ENCODE measurements at regions not wholly inside any gene's neighbourhood (a gene's known extent, or its start where the extent isn't known, plus 50 kb on each side); places are given as distances from the start of the nearest gene placed in this dataset.

GRCh38 chr11:105232021-105232420, 92.5 kb upstream of the CARD18 start:
- Mint-ChIP-seq H3K9me3 (no peaks in the 10 kb centered on the region), H3K36me3 (no peaks in the 10 kb centered on the region), H3K4me1 (no peaks in the 10 kb centered on the region), H3K27ac (no peak overlapping the region), H3K27me3 (peaks cover 2 to 14% (median 7%) of the 10 kb centered on the region in 5 donors), H3K4me3 (no peak overlapping the region)
- ATAC-seq = no peak
- POLR2A ChIA-PET = no interaction called here
- DNase-seq = no peak

GRCh38 chr11:105230586-105230985, 91.0 kb upstream of the CARD18 start:
- H3K4me1 Mint-ChIP-seq = no peaks in the 10 kb centered on the region
- DNase-seq (no peak), ATAC-seq (no peak)
- H3K36me3 Mint-ChIP-seq = no peaks in the 10 kb centered on the region
- H3K9me3 Mint-ChIP-seq = no peaks in the 10 kb centered on the region
- H3K27me3 Mint-ChIP-seq = peaks cover 3 to 14% (median 6%) of the 10 kb centered on the region in 5 donors
- no peak overlapping the region for H3K4me3 Mint-ChIP-seq
- POLR2A ChIA-PET = no interaction called here
- H3K27ac Mint-ChIP-seq = no peak overlapping the region

- POLR2A ChIA-PET = no interaction called here
- ATAC-seq = no peak
Measured at GRCh38 chr11:105229761-105230160, 90.2 kb upstream of the CARD18 start.

GRCh38 chr11:105229257-105229656, 89.7 kb upstream of the CARD18 start:
- Mint-ChIP-seq H3K36me3 (no peaks in the 10 kb centered on the region), H3K4me3 (no peak overlapping the region), H3K27ac (peak overlapping the region in 1 of 10 donors; percentile 1), H3K27me3 (peaks cover 4 to 14% (median 7%) of the 10 kb centered on the region in 5 donors), H3K9me3 (no peaks in the 10 kb centered on the region), H3K4me1 (no peaks in the 10 kb centered on the region)
- ATAC-seq = no peak
- DNase-seq = no peak
- POLR2A ChIA-PET = no interaction called here

More at GRCh38 chr11:105229761-105230160, 90.2 kb upstream of the CARD18 start:
- Mint-ChIP-seq H3K4me1 (no peaks in the 10 kb centered on the region), H3K36me3 (no peaks in the 10 kb centered on the region), H3K9me3 (no peaks in the 10 kb centered on the region), H3K27me3 (peaks cover 4 to 14% (median 7%) of the 10 kb centered on the region in 5 donors), H3K4me3 (no peak overlapping the region), H3K27ac (no peak overlapping the region)
- no peak for DNase-seq

- H3K4me3 Mint-ChIP-seq = no peak overlapping the region
- DNase-seq (no peak), ATAC-seq (no peak)
- POLR2A ChIA-PET = no interaction called here
- no peaks in the 10 kb centered on the region for H3K9me3 Mint-ChIP-seq
- no peaks in the 10 kb centered on the region for H3K4me1 Mint-ChIP-seq
- H3K36me3 Mint-ChIP-seq = no peaks in the 10 kb centered on the region
- H3K27me3 Mint-ChIP-seq = peaks cover 6 to 14% (median 7%) of the 10 kb centered on the region in 5 donors
- no peak overlapping the region for H3K27ac Mint-ChIP-seq
Measured at GRCh38 chr11:105227363-105227762, 87.8 kb upstream of the CARD18 start.

- Mint-ChIP-seq H3K27ac (no peak overlapping the region), H3K36me3 (no peaks in the 10 kb centered on the region), H3K9me3 (no peaks in the 10 kb centered on the region), H3K4me3 (no peak overlapping the region), H3K27me3 (peaks cover 6 to 14% (median 7%) of the 10 kb centered on the region in 5 donors), H3K4me1 (no peaks in the 10 kb centered on the region)
- DNase-seq (no peak), ATAC-seq (no peak)
- POLR2A ChIA-PET = no interaction called here
Measured at GRCh38 chr11:105226766-105227165, 87.2 kb upstream of the CARD18 start.

- H3K4me1 Mint-ChIP-seq = no peaks in the 10 kb centered on the region
- no peaks in the 10 kb centered on the region for H3K9me3 Mint-ChIP-seq
- no peak for DNase-seq
- POLR2A ChIA-PET = no interaction called here
- H3K27ac Mint-ChIP-seq = no peak overlapping the region
- no peak overlapping the region for H3K4me3 Mint-ChIP-seq
- H3K27me3 Mint-ChIP-seq = peaks cover 6 to 14% (median 7%) of the 10 kb centered on the region in 5 donors
- H3K36me3 Mint-ChIP-seq = no peaks in the 10 kb centered on the region
- ATAC-seq = no peak
Measured at GRCh38 chr11:105226091-105226490, 86.5 kb upstream of the CARD18 start.

GRCh38 chr11:105224482-105225253, 85.1 kb upstream of the CARD18 start:
- POLR2A ChIA-PET = no interaction called here
- DNase-seq (no peak), ATAC-seq (no peak)
- Mint-ChIP-seq H3K9me3 (no peaks in the 10 kb centered on the region), H3K27ac (no peak overlapping the region), H3K4me3 (no peak overlapping the region), H3K27me3 (peaks cover 2 to 12% (median 6%) of the 10 kb centered on the region in 5 donors), H3K4me1 (no peaks in the 10 kb centered on the region), H3K36me3 (no peaks in the 10 kb centered on the region)

GRCh38 chr11:105220121-105220520, 80.6 kb upstream of the CARD18 start:
- Mint-ChIP-seq H3K9me3 (peaks cover 0 to 4% (median 0%) of the 10 kb centered on the region in 9 donors), H3K27me3 (peaks cover 0 to 4% (median 3%) of the 10 kb centered on the region in 5 donors), H3K36me3 (no peaks in the 10 kb centered on the region), H3K27ac (no peak overlapping the region), H3K4me1 (no peaks in the 10 kb centered on the region), H3K4me3 (no peak overlapping the region)
- ATAC-seq (no peak), DNase-seq (no peak)
- POLR2A ChIA-PET = no interaction called here

GRCh38 chr11:105219670-105220069, 80.1 kb upstream of the CARD18 start:
- Mint-ChIP-seq H3K4me1 (no peaks in the 10 kb centered on the region), H3K36me3 (no peaks in the 10 kb centered on the region), H3K9me3 (peaks cover 0 to 4% (median 0%) of the 10 kb centered on the region in 9 donors), H3K27ac (no peak overlapping the region), H3K4me3 (no peak overlapping the region), H3K27me3 (peaks cover 0 to 4% (median 2%) of the 10 kb centered on the region in 5 donors)
- POLR2A ChIA-PET = no interaction called here
- DNase-seq = no peak
- ATAC-seq = no peak

GRCh38 chr11:105219269-105219668, 79.7 kb upstream of the CARD18 start:
- Mint-ChIP-seq H3K4me3 (no peak overlapping the region), H3K9me3 (peaks cover 0 to 4% (median 0%) of the 10 kb centered on the region in 9 donors), H3K27me3 (peaks cover 0 to 4% (median 2%) of the 10 kb centered on the region in 5 donors), H3K27ac (peak overlapping the region in 1 of 10 donors; percentile 42), H3K36me3 (no peaks in the 10 kb centered on the region), H3K4me1 (no peaks in the 10 kb centered on the region)
- ATAC-seq (no peak), DNase-seq (no peak)
- POLR2A ChIA-PET = no interaction called here

- DNase-seq = no peak
- no peak overlapping the region for H3K27ac Mint-ChIP-seq
- no peak overlapping the region for H3K4me3 Mint-ChIP-seq
- peaks cover 0 to 9% (median 0%) of the 10 kb centered on the region in 5 donors for H3K27me3 Mint-ChIP-seq
- no peaks in the 10 kb centered on the region for H3K4me1 Mint-ChIP-seq
- POLR2A ChIA-PET = no interaction called here
- no peak for ATAC-seq
- H3K9me3 Mint-ChIP-seq = peaks cover 0 to 4% (median 0%) of the 10 kb centered on the region in 9 donors
- no peaks in the 10 kb centered on the region for H3K36me3 Mint-ChIP-seq
Measured at GRCh38 chr11:105215528-105215927, 76.0 kb upstream of the CARD18 start.

GRCh38 chr11:105211806-105212554, 72.4 kb upstream of the CARD18 start:
- H3K9me3 Mint-ChIP-seq = no peaks in the 10 kb centered on the region
- no peak overlapping the region for H3K27ac Mint-ChIP-seq
- POLR2A ChIA-PET = no interaction called here
- H3K4me1 Mint-ChIP-seq = no peaks in the 10 kb centered on the region
- DNase-seq = no peak
- peaks cover 0 to 9% (median 0%) of the 10 kb centered on the region in 5 donors for H3K27me3 Mint-ChIP-seq
- H3K4me3 Mint-ChIP-seq = no peak overlapping the region
- H3K36me3 Mint-ChIP-seq = no peaks in the 10 kb centered on the region
- no peak for ATAC-seq
